Gastrocnemius medialis (tissue), 4 donors: ENCODE measurements at regions not wholly inside any gene's neighbourhood (a gene's known extent, or its start where the extent isn't known, plus 50 kb on each side); places are given as distances from the start of the nearest gene placed in this dataset.

ENCODE experiments used
- ATAC-seq, 2 donors: fragments of 150-250 bp; one replicate each; pipeline ENCODE4 v1.9.1; 2016
- DNase-seq, 2 donors: peaks; one replicate each; pipeline ENCODE4 v3.0.0-alpha.2; 2019
- H3K27ac ChIP-seq, 4 donors: fragments of 200-600 bp; sonication (generic); 1 replicate in 1 of 4; 2 replicates in 3 of 4; pipeline ENCODE4 v1.5.1; 2016 to 2018; ENCODE audit warnings: mild to moderate bottlenecking in 2 of 4, moderate library complexity in 1 of 4
- H3K27me3 ChIP-seq, 3 donors: fragments of 200-600 bp; sonication (generic) in 2 of 3; 1 replicate in 1 of 3; 2 replicates in 2 of 3; pipeline versions ENCODE4 v1.5.1 to v1.6.0; 2016 to 2019; ENCODE audit warnings: mild to moderate bottlenecking in 1 of 3, moderate library complexity in 1 of 3
- H3K36me3 ChIP-seq, 2 donors: fragments of 200-600 bp; sonication (generic) in 1 of 2; one replicate each; pipeline ENCODE4 v1.5.1; 2017 to 2018
- H3K4me1 ChIP-seq, 2 donors: fragments of 200-600 bp; sonication (generic) in 1 of 2; one replicate each; pipeline ENCODE4 v1.5.1; 2016 to 2017; ENCODE audit warnings: mild to moderate bottlenecking in 2 of 2
- H3K4me3 ChIP-seq, 4 donors: fragments of 200-600 bp; sonication (generic) in 3 of 4; 1 replicate in 1 of 4; 2 replicates in 3 of 4; pipeline ENCODE4 v1.5.1; 2016 to 2019; ENCODE audit warnings: mild to moderate bottlenecking in 2 of 4
- H3K9me3 ChIP-seq, 3 donors: fragments of 200-600 bp; sonication (generic) in 2 of 3; 1 replicate in 1 of 3; 2 replicates in 2 of 3; pipeline ENCODE4 v1.5.1; 2016 to 2019
- CTCF ChIP-seq, 5 experiments: fragments of 450-650 bp in 3 of 5; fragments of 200-600 bp in 2 of 5; sonication (generic) in 2 of 5; IDR thresholded peaks in 4 of 5; conservative IDR thresholded peaks in 1 of 5; 1 replicate in 4 of 5; 2 replicates in 1 of 5; pipeline ENCODE4 v1.5.1; 2016 to 2019; ENCODE audit warnings: antibody characterized with exemption in 5 of 5, mild to moderate bottlenecking in 3 of 5, moderate library complexity in 3 of 5
- POLR2A ChIP-seq, 2 donors: fragments of 450-650 bp; IDR thresholded peaks; one replicate each; pipeline ENCODE4 v1.6.1; 2017; ENCODE audit warnings: antibody characterized with exemption in 2 of 2, mild to moderate bottlenecking in 2 of 2, moderate library complexity in 2 of 2
- in situ Hi-C, 4 donors: fragments of 200-750 bp; cut with MboI; loops; one replicate each; pipeline versions ENCODE4 v1.15.0 to v1.8.0; 2017; ENCODE audit warnings: low sequenced_read_pairs in 4 of 4
- intact Hi-C: fragments of 100-400 bp; cut with DNase I; formaldehyde crosslinking; loops from one replicate; pipeline ENCODE4 v1.15.1; 2023; ENCODE audit warnings: low total_unique reads

GRCh38 chr16:65185241-65185778 is 63.4 kb upstream of the CDH11 start:
- Histone ChIP-seq H3K9me3 (no peaks in the 10 kb centered on the region), H3K36me3 (no peaks in the 10 kb centered on the region), H3K27ac (no peak overlapping the region), H3K27me3 (no peaks in the 10 kb centered on the region), H3K4me3 (no peak overlapping the region), H3K4me1 (peaks cover 4 to 5% of the 10 kb centered on the region in 2 donors)
- DNase-seq (no peak), ATAC-seq (no peak)
- in situ Hi-C loops (no loop called here), intact Hi-C loops (no loop called here)
- TF ChIP-seq POLR2A (IDR thresholded peaks at IDR 0.05), result no peak
- no peak for TF ChIP-seq CTCF (IDR thresholded peaks at IDR 0.05 in 4 of 5, conservative IDR thresholded peaks at IDR 0.05 in 1 of 5)

- in situ Hi-C loops (no loop called here), intact Hi-C loops (no loop called here)
- Histone ChIP-seq H3K9me3 (no peaks in the 10 kb centered on the region), H3K27ac (no peak overlapping the region), H3K27me3 (no peaks in the 10 kb centered on the region), H3K36me3 (no peaks in the 10 kb centered on the region), H3K4me1 (peaks cover 4 to 5% of the 10 kb centered on the region in 2 donors), H3K4me3 (no peak overlapping the region)
- DNase-seq (no peak), ATAC-seq (no peak)
- TF ChIP-seq POLR2A (IDR thresholded peaks at IDR 0.05), result no peak
- TF ChIP-seq CTCF (IDR thresholded peaks at IDR 0.05 in 4 of 5, conservative IDR thresholded peaks at IDR 0.05 in 1 of 5), result no peak
These were observed 59.3 kb upstream of the CDH11 start for GRCh38 chr16:65181071-65181561.

- intact Hi-C loops (no loop called here), in situ Hi-C loops (no loop called here)
- Histone ChIP-seq H3K36me3 (no peaks in the 10 kb centered on the region), H3K9me3 (no peaks in the 10 kb centered on the region), H3K27ac (no peak overlapping the region), H3K27me3 (no peaks in the 10 kb centered on the region), H3K4me3 (no peak overlapping the region), H3K4me1 (peaks cover 4 to 5% of the 10 kb centered on the region in 2 donors)
- TF ChIP-seq POLR2A (IDR thresholded peaks at IDR 0.05), result no peak
- no peak for TF ChIP-seq CTCF (IDR thresholded peaks at IDR 0.05 in 4 of 5, conservative IDR thresholded peaks at IDR 0.05 in 1 of 5)
- ATAC-seq (no peak), DNase-seq (no peak)
These were observed 56.3 kb upstream of the CDH11 start for GRCh38 chr16:65178151-65178550.

GRCh38 chr16:65176603-65177002 is 54.7 kb upstream of the CDH11 start:
- no peak overlapping the region for H3K4me3 ChIP-seq
- TF ChIP-seq CTCF (IDR thresholded peaks at IDR 0.05 in 4 of 5, conservative IDR thresholded peaks at IDR 0.05 in 1 of 5), result no peak
- TF ChIP-seq POLR2A (IDR thresholded peaks at IDR 0.05), result no peak
- H3K27me3 ChIP-seq, result no peaks in the 10 kb centered on the region
- in situ Hi-C loops (no loop called here), intact Hi-C loops (no loop called here)
- DNase-seq (no peak), ATAC-seq (peak in 1 of 2 donors; percentile 36)
- peaks cover 2% of the 10 kb centered on the region in 2 donors for H3K4me1 ChIP-seq
- no peak overlapping the region for H3K27ac ChIP-seq
- no peaks in the 10 kb centered on the region for H3K9me3 ChIP-seq
- H3K36me3 ChIP-seq, result no peaks in the 10 kb centered on the region

GRCh38 chr16:65172356-65172755 is 50.5 kb upstream of the CDH11 start:
- no peak overlapping the region for H3K4me3 ChIP-seq
- no peaks in the 10 kb centered on the region for H3K27me3 ChIP-seq
- DNase-seq (no peak), ATAC-seq (no peak)
- no peaks in the 10 kb centered on the region for H3K4me1 ChIP-seq
- H3K27ac ChIP-seq, result no peak overlapping the region
- no peaks in the 10 kb centered on the region for H3K9me3 ChIP-seq
- in situ Hi-C loops, result no loop called here
- no peak for TF ChIP-seq CTCF (IDR thresholded peaks at IDR 0.05 in 4 of 5, conservative IDR thresholded peaks at IDR 0.05 in 1 of 5)
- no peak for TF ChIP-seq POLR2A (IDR thresholded peaks at IDR 0.05)
- H3K36me3 ChIP-seq, result no peaks in the 10 kb centered on the region
- intact Hi-C loops, result no loop called here
